ENCODE measurements at regions not wholly inside any gene's neighbourhood (a gene's known extent, or its start where the extent isn't known, plus 50 kb on each side); places are given as distances from the start of the nearest gene placed in this dataset.

DNA sequence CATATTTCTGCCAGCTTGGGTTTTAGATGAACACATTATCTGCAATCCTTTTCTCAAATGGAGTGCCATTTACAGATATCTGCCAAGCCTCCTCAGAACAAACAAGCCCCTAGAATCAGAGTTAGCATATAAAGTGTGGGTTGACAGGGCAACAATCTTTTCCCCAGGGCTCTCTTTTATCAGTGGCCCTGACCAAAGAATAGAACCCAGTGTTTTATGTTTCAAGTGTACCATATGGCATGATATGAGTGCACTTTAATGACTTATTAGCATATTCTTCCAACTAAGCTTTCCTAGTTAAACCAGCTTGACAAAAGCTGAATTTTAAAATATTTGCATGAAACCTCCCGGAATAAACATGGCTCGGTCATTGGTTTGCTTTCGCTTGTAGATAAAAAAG, 57.3 kb downstream of the EVX1 start:
- no peak for DNase-seq
- H3K36me3 Mint-ChIP-seq (ENCODE audit: low read depth): no peaks in the 10 kb centered on the region
- TF ChIP-seq, protein P1, sequence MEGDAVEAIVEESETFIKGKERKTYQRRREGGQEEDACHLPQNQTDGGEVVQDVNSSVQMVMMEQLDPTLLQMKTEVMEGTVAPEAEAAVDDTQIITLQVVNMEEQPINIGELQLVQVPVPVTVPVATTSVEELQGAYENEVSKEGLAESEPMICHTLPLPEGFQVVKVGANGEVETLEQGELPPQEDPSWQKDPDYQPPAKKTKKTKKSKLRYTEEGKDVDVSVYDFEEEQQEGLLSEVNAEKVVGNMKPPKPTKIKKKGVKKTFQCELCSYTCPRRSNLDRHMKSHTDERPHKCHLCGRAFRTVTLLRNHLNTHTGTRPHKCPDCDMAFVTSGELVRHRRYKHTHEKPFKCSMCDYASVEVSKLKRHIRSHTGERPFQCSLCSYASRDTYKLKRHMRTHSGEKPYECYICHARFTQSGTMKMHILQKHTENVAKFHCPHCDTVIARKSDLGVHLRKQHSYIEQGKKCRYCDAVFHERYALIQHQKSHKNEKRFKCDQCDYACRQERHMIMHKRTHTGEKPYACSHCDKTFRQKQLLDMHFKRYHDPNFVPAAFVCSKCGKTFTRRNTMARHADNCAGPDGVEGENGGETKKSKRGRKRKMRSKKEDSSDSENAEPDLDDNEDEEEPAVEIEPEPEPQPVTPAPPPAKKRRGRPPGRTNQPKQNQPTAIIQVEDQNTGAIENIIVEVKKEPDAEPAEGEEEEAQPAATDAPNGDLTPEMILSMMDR (IDR thresholded peaks at IDR 0.05): no peak
- H3K9me3 Mint-ChIP-seq: no peaks in the 10 kb centered on the region
- no peak overlapping the region for H3K27ac Mint-ChIP-seq
- H3K4me1 Mint-ChIP-seq: peaks cover 6% of the 10 kb centered on the region
- H3K27me3 Mint-ChIP-seq (ENCODE audit: low read depth, poor library complexity): peaks cover 16% of the 10 kb centered on the region
- H3K4me3 Mint-ChIP-seq: no peak overlapping the region

DNA sequence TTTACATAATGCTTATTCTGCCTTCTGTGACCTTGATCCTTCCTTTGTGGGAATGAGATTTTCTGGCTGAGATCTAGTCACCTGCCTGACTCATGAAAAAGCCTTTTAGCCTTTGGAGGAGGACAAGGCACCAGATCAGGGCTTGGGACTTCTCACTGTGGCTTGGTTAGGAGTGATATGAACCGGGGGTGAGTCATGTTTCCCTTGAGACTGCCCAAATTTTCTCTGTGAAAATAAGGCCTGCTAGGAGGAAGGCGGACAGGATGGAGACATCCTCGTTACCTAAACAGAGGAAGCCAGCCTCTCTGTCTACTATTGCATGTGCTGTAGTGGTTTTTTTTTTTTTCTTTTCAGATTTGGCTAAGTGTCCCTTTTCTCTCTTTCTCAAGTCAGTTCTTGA, 57.8 kb downstream of the EVX1 start:
- no peak overlapping the region for H3K4me3 Mint-ChIP-seq
- H3K27ac Mint-ChIP-seq: no peak overlapping the region
- H3K36me3 Mint-ChIP-seq (ENCODE audit: low read depth): no peaks in the 10 kb centered on the region
- no peaks in the 10 kb centered on the region for H3K9me3 Mint-ChIP-seq
- H3K27me3 Mint-ChIP-seq (ENCODE audit: low read depth, poor library complexity): peaks cover 14% of the 10 kb centered on the region
- peaks cover 11% of the 10 kb centered on the region for H3K4me1 Mint-ChIP-seq
- no peak for DNase-seq
- TF ChIP-seq, protein P1 (IDR thresholded peaks at IDR 0.05): no peak

DNA sequence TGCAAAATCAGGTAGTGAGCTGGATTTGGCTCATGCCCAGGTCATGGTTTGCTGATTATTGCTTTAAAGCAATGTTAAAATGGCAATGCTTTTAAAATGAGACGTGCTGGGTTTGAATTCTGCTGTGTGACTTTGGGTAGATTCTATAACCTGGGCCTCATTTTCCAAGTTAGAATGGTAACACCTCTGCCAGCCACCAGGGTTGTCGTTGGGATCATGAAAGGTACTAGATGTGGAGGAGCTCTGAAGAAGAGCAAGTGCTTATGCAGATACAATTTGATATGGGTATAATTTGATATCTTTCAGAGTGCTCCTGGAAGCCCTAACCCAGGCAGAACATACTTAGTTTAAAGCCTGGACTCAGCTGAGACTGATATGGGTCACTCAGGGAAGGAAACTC, 60.0 kb downstream of the EVX1 start:
- DNase-seq: no peak
- H3K4me1 Mint-ChIP-seq: peaks cover 17% of the 10 kb centered on the region
- TF ChIP-seq, protein P1 (IDR thresholded peaks at IDR 0.05): no peak
- H3K36me3 Mint-ChIP-seq (ENCODE audit: low read depth): no peaks in the 10 kb centered on the region
- H3K9me3 Mint-ChIP-seq: no peaks in the 10 kb centered on the region
- no peak overlapping the region for H3K27ac Mint-ChIP-seq
- H3K4me3 Mint-ChIP-seq: no peak overlapping the region
- peaks cover 9% of the 10 kb centered on the region for H3K27me3 Mint-ChIP-seq (ENCODE audit: low read depth, poor library complexity)

DNA sequence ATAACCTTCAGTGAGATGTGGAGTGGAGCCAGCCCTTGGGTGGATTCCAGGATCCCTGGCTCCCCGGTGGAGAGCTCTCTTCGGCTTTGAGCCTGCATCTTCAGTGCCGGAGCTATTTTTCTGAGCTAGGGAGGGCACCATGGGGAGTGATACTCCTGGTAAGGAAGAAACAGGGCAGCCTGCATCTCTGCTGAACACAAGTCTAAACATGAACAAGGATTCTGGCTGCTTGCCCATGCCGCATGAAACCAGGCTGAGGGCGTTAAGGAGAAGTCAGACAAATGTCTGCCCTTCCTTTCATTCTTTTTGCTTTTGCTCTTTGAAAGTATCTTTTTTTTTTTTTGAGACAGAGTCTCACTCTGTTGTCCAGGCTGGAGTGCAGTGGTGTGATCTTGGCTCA, 60.4 kb downstream of the EVX1 start:
- H3K4me1 Mint-ChIP-seq: peaks cover 17% of the 10 kb centered on the region
- H3K27ac Mint-ChIP-seq: no peak overlapping the region
- H3K36me3 Mint-ChIP-seq (ENCODE audit: low read depth): no peaks in the 10 kb centered on the region
- TF ChIP-seq, protein P1 (IDR thresholded peaks at IDR 0.05): no peak
- H3K4me3 Mint-ChIP-seq: no peak overlapping the region
- H3K27me3 Mint-ChIP-seq (ENCODE audit: low read depth, poor library complexity): peaks cover 9% of the 10 kb centered on the region
- DNase-seq: no peak
- H3K9me3 Mint-ChIP-seq: no peaks in the 10 kb centered on the region

DNA sequence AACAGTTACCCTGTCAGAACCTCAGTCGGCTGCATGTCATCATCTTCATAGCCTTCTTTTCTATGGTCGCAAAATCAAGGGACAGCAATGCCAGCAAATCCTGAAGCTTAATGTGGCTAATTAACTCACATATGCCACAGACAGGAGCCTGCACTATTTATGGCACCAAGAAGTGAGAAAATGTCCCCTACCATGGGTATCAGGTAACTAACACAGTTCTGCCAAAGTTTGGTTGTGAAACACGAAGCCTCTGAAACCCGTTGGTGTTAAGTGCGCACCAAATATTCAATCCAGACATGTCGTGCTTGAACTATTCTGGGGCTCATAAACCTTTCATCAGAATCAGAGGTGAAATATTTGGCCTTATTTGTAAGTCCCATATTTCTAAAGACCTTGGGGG, 63.3 kb downstream of the EVX1 start:
- H3K27ac Mint-ChIP-seq: no peak overlapping the region
- no peak overlapping the region for H3K4me3 Mint-ChIP-seq
- H3K4me1 Mint-ChIP-seq: peaks cover 17% of the 10 kb centered on the region
- DNase-seq: no peak
- H3K36me3 Mint-ChIP-seq (ENCODE audit: low read depth): no peaks in the 10 kb centered on the region
- TF ChIP-seq, protein P1 (IDR thresholded peaks at IDR 0.05): no peak
- peaks cover 14% of the 10 kb centered on the region for H3K9me3 Mint-ChIP-seq
- H3K27me3 Mint-ChIP-seq (ENCODE audit: low read depth, poor library complexity): peaks cover 3% of the 10 kb centered on the region

DNA sequence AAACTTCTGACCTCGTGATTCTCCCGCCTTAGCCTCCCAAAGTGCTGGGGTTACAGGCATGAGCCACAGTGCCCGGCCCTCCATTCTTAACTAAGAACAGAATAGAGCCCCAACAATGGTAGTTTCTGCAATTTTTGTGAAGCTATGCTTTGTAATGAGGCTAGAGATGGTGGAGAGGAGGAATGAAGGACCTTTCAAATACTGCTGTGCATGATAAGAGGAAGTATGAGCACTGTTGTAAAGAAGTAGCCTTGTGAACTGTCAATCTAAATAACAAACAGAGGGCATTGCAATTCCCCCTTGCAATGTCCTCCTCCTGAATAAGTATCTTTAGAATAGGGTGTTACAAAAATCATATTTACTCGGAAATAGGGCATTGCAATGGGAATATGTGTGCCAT, 70.2 kb downstream of the EVX1 start:
- Mint-ChIP-seq H3K4me1 (no peaks in the 10 kb centered on the region), H3K27ac (no peak overlapping the region), H3K9me3 (peaks cover 14% of the 10 kb centered on the region), H3K27me3 (ENCODE audit: low read depth, poor library complexity) (peaks cover 7% of the 10 kb centered on the region), H3K4me3 (no peak overlapping the region), H3K36me3 (ENCODE audit: low read depth) (no peaks in the 10 kb centered on the region)
- TF ChIP-seq, protein P1 (IDR thresholded peaks at IDR 0.05): no peak
- DNase-seq: no peak
